ENCODE measurements at regions not wholly inside any gene's neighbourhood (a gene's known extent, or its start where the extent isn't known, plus 50 kb on each side); places are given as distances from the start of the nearest gene placed in this dataset.

GRCh38 chr1:25065795-25066238 lies 135.7 kb upstream of the RUNX3 start (continued):
- no peak for TF ChIP-seq REST (IDR thresholded peaks at IDR 0.05)
- TF ChIP-seq PHF8 (IDR thresholded peaks at IDR 0.05; ENCODE audit: borderline replicate concordance, low read depth) = no peak
- no peak for TF ChIP-seq HOXA7 (CRISPR knock-in tag; IDR thresholded peaks at IDR 0.05)
- TF ChIP-seq ZFP36 (IDR thresholded peaks at IDR 0.05; ENCODE audit: borderline replicate concordance, partially characterized antibody) = no peak
- TF ChIP-seq RARB (CRISPR knock-in tag; IDR thresholded peaks at IDR 0.05) = no peak
- TF ChIP-seq CEBPB (IDR thresholded peaks at IDR 0.05) = no peak
- TF ChIP-seq, protein P1, sequence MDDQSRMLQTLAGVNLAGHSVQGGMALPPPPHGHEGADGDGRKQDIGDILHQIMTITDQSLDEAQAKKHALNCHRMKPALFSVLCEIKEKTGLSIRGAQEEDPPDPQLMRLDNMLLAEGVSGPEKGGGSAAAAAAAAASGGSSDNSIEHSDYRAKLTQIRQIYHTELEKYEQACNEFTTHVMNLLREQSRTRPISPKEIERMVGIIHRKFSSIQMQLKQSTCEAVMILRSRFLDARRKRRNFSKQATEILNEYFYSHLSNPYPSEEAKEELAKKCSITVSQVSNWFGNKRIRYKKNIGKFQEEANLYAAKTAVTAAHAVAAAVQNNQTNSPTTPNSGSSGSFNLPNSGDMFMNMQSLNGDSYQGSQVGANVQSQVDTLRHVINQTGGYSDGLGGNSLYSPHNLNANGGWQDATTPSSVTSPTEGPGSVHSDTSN (IDR thresholded peaks at IDR 0.05) = no peak

DNA sequence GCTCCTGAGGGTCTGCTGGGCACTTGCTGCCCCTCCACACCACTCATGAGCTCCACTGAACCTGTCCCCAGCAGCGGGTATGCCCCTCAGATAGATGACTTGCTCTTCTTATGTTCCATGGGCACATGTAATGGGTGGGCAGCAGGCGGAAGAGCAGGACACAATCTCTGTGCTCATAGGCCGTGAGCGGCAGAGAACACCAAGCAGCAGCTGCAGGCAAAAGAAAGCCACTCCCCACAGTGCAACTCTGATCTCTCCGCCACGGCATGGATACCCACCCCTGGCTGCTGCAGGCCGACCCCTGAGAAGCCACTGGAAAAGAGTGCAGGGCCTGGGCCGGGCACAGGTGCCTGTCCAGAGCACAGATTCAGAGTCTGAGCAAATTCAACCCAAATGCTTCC lies 135.2 kb upstream of the RUNX3 start:
- TF ChIP-seq, protein P1 (IDR thresholded peaks at IDR 0.05) = no peak
- TF ChIP-seq EP300 (IDR thresholded peaks at IDR 0.05) (no peak), RCOR1 (IDR thresholded peaks at IDR 0.05; ENCODE audit: low read depth, low read length) (no peak), KDM5A (IDR thresholded peaks at IDR 0.05) (no peak), E2F6 (IDR thresholded peaks at IDR 0.05; ENCODE audit: borderline replicate concordance, low read depth) (no peak), MAX (IDR thresholded peaks at IDR 0.05) (no peak), MAFK (IDR thresholded peaks at IDR 0.05; ENCODE audit: partially characterized antibody) (no peak), EHMT2 (IDR thresholded peaks at IDR 0.05; ENCODE audit: low read depth) (no peak), TFCP2L1 (CRISPR knock-in tag; IDR thresholded peaks at IDR 0.05) (no peak)
- H3K4me1 ChIP-seq = peaks cover 6% of the 10 kb centered on the region; the same call in 2 of the 3 replicates
- no peaks in the 10 kb centered on the region for H3K9me3 ChIP-seq
- H3K4me3 ChIP-seq = no peak overlapping the region
- DNase-seq (ENCODE audit: low read depth in 1 of 2, low spot score in 1 of 2) (no peak), ATAC-seq (no peak), FAIRE-seq (no peak)
- WGBS (ENCODE audit: missing lambda C conversion rate) = 87% methylated on average over 8 of the region's 8 CpGs
- CTCF ChIA-PET = no interaction called here
- H3K4me2 ChIP-seq = no peak overlapping the region
- no peak overlapping the region for H3K27ac ChIP-seq
- POLR2A ChIA-PET = no interaction called here

DNA sequence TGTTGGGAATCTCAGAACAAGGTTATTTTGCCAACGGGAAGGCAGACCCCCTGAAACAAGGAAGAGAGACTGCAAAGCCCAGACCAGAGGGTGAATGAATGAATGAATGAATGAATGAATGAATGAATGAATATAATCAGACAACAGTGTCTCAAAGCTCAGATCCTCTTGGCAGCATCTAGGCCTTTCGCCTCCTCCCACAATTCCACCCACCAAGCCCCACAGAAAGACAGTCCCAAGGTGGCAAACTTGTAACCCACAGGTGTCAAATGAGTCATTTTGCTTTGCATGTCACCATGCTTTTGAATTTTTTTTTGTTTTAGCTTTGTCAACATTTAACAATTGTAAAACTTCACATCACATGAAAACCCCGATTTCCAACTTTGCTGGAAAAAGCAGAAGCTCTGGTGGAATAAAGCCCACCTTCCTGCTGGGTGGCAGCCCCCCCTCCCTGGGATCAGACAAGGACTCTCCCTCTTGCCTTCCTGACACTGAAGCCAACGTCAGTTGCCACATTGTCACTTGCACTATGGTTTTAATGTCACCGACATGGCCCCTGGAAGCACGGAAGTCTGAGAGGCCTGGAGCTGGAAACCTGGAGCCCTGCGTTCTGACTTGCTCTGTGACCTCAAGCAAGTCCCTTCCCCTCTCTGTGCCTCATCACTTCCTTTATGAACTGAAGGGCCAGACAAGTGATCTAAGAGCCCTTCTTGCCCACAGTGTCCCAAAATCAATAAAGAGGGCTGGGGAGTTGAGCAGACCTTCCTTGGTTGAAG lies 134.6 kb upstream of the RUNX3 start:
- WGBS (ENCODE audit: missing lambda C conversion rate) = 84% methylated on average over 7 of the region's 7 CpGs
- DNase-seq (ENCODE audit: low read depth in 1 of 2, low spot score in 1 of 2) (no peak), ATAC-seq (no peak), FAIRE-seq (no peak)
- ChIA-PET CTCF (interaction anchor here (0.8 to 1.6 kb wide), 3 partner anchors 17 to 140 kb away, joined by 3 read pairs; no protein-coding TSS in a partner anchor), POLR2A (no interaction called here)
- H3K27ac ChIP-seq = no peak overlapping the region
- no peak for TF ChIP-seq SMC3 (IDR thresholded peaks at IDR 0.05)
- TF ChIP-seq RCOR1 (IDR thresholded peaks at IDR 0.05; ENCODE audit: low read depth, low read length) = no peak
- no peak for TF ChIP-seq HOXB13 (CRISPR knock-in tag; IDR thresholded peaks at IDR 0.05; ENCODE audit: low read depth)
- no peak for TF ChIP-seq CHD2 (IDR thresholded peaks at IDR 0.05; ENCODE audit: low read length, partially characterized antibody)
- TF ChIP-seq CTCF (IDR thresholded peaks at IDR 0.05) = no peak
- no peak for TF ChIP-seq JUN (IDR thresholded peaks at IDR 0.05)
- TF ChIP-seq FOSB (CRISPR knock-in tag; IDR thresholded peaks at IDR 0.05) = no peak
- no peak for TF ChIP-seq KDM5A (IDR thresholded peaks at IDR 0.05)
- no peaks in the 10 kb centered on the region for H3K9me3 ChIP-seq
- H3K4me2 ChIP-seq = no peak overlapping the region
- peaks cover 6% of the 10 kb centered on the region; the same call in 2 of the 3 replicates for H3K4me1 ChIP-seq
- H3K4me3 ChIP-seq = no peak overlapping the region

Data from A549 (cell line).